IMR-90 (cell line): ENCODE measurements at regions not wholly inside any gene's neighbourhood (a gene's known extent, or its start where the extent isn't known, plus 50 kb on each side); places are given as distances from the start of the nearest gene placed in this dataset.

Experiments used
- ATAC-seq: fragments of 200-7000 bp; cut with Tn5 transposase; 2 replicates; pipeline ENCODE4 v1.9.1; 2020; ENCODE audit warnings: low read depth, mild to moderate bottlenecking, moderate library complexity
- BruUV-seq: library from RNA; stranded (reverse); fragments of 400-500 nt; replicated peaks from 2 replicates; lab custom pipeline; 2021; lab: Mats Ljungman, UMichigan
- CTCF ChIA-PET: fragments of 300-600 bp; formaldehyde crosslinking; extraction: SDS; loops from one replicate; lab custom pipeline; 2021; ENCODE audit warnings: antibody characterized with exemption; lab: Yijun Ruan, JAX
- POLR2A ChIA-PET: fragments of 300-600 bp; sonication (Branson Sonifier 250); formaldehyde crosslinking; loops from one replicate; lab custom pipeline; 2022; ENCODE audit warnings: antibody characterized with exemption; ENCODE audit not compliant: unreplicated experiment; lab: Charles Lee
- DNase-seq: peaks from one replicate; pipeline ENCODE4 v3.0.0; 2013
- H2AFZ ChIP-seq: replicated peaks from 2 replicates; pipeline ENCODE3; 2013; ENCODE audit warnings: low read length, mild to moderate bottlenecking; ENCODE audit not compliant: poor library complexity
- H2AK5ac ChIP-seq: 2 replicates; pipeline ENCODE4 v1.6.1; 2013; ENCODE audit warnings: low read depth, low read length, inconsistent platforms
- H2AK9ac ChIP-seq: replicated peaks from 2 replicates; pipeline ENCODE3; 2013; ENCODE audit warnings: mild to moderate bottlenecking, low read depth, low read length, moderate library complexity; ENCODE audit not compliant: poor library complexity
- H2BK120ac ChIP-seq: 2 replicates; pipeline ENCODE4 v1.6.1; 2013; ENCODE audit warnings: low read depth, low read length, inconsistent platforms
- H2BK15ac ChIP-seq: 3 replicates; pipeline ENCODE4 v1.6.1; 2013; ENCODE audit warnings: low read depth, low read length, inconsistent platforms
- H2BK20ac ChIP-seq: 2 replicates; pipeline ENCODE4 v1.6.1; 2013; ENCODE audit warnings: low read depth, mild to moderate bottlenecking, inconsistent platforms, low read length, moderate library complexity
- H2BK5ac ChIP-seq: 2 replicates; pipeline ENCODE4 v1.6.1; 2013; ENCODE audit warnings: mild to moderate bottlenecking, low read depth, low read length, inconsistent platforms; ENCODE audit not compliant: poor library complexity, severe bottlenecking
- H3K14ac ChIP-seq: replicated peaks from 2 replicates; pipeline ENCODE4 v1.6.1; 2013; ENCODE audit warnings: low read depth, low read length, inconsistent platforms
- H3K18ac ChIP-seq: 2 replicates; pipeline ENCODE4 v1.6.1; 2013; ENCODE audit warnings: low read depth, low read length, control low read depth
- H3K23ac ChIP-seq: 2 replicates; pipeline ENCODE4 v1.6.1; 2013; ENCODE audit warnings: low read depth, low read length, inconsistent platforms
- H3K27ac ChIP-seq: 2 replicates; pipeline ENCODE4 v1.5.1; 2013; ENCODE audit warnings: mild to moderate bottlenecking, control low read depth, low read length; ENCODE audit not compliant: insufficient read depth
- H3K27me3 ChIP-seq: 2 replicates; pipeline ENCODE4 v1.6.1; 2013; ENCODE audit warnings: low read length; ENCODE audit not compliant: control insufficient read depth, insufficient read depth
- H3K36me3 ChIP-seq: 2 replicates; pipeline ENCODE4 v1.6.1; 2013; ENCODE audit warnings: low read length, mixed read lengths; ENCODE audit not compliant: control insufficient read depth, insufficient read depth
- H3K4ac ChIP-seq: 2 replicates; pipeline ENCODE4 v1.6.1; 2013; ENCODE audit warnings: low read depth, low read length, inconsistent platforms
- H3K4me1 ChIP-seq: 2 replicates; pipeline ENCODE4 v1.6.1; 2013; ENCODE audit warnings: low read length, mixed read lengths; ENCODE audit not compliant: control insufficient read depth, insufficient read depth
- H3K4me2 ChIP-seq: 2 replicates; pipeline ENCODE4 v1.6.1; 2013; ENCODE audit warnings: low read depth, mild to moderate bottlenecking, control low read depth, low read length, moderate library complexity
- H3K4me3 ChIP-seq: 2 replicates; pipeline ENCODE4 v1.5.1; 2013; ENCODE audit warnings: low read depth, mild to moderate bottlenecking, control low read depth, low read length, moderate library complexity; ENCODE audit not compliant: insufficient read depth
- H3K56ac ChIP-seq: 2 replicates; pipeline ENCODE4 v1.6.1; 2013; ENCODE audit warnings: low read length, inconsistent platforms; ENCODE audit not compliant: insufficient read depth; ENCODE audit errors: extremely low read depth
- H3K79me1 ChIP-seq, 2 experiments: 2 replicates each; pipeline ENCODE4 v1.6.1; 2013; ENCODE audit warnings: low read length in 2 of 2, inconsistent platforms in 1 of 2, low read depth in 1 of 2
- H3K9ac ChIP-seq: 2 replicates; pipeline ENCODE4 v1.6.1; 2013; ENCODE audit warnings: low read depth, low read length, control low read depth
- H3K9me1 ChIP-seq: 2 replicates; pipeline ENCODE4 v1.6.1; 2013; ENCODE audit warnings: low read length, inconsistent platforms; ENCODE audit not compliant: insufficient read depth
- H3K9me3 ChIP-seq: 2 replicates; pipeline ENCODE4 v1.6.1; 2013; ENCODE audit warnings: low read length; ENCODE audit not compliant: control insufficient read depth, insufficient read depth
- H4K20me1 ChIP-seq: 2 replicates; pipeline ENCODE4 v1.6.1; 2013; ENCODE audit warnings: low read length, inconsistent platforms; ENCODE audit not compliant: insufficient read depth
- H4K5ac ChIP-seq: 2 replicates; pipeline ENCODE4 v1.6.1; 2013; ENCODE audit warnings: mild to moderate bottlenecking, low read depth, low read length, control low read depth
- H4K8ac ChIP-seq, 2 experiments: 2 replicates each; pipeline ENCODE4 v1.6.1; 2013; ENCODE audit warnings: low read depth in 2 of 2, low read length in 2 of 2, control low read depth in 1 of 2, inconsistent platforms in 1 of 2
- H4K91ac ChIP-seq: 2 replicates; pipeline ENCODE4 v1.6.1; 2013; ENCODE audit warnings: low read depth, low read length, inconsistent platforms; ENCODE audit not compliant: insufficient read depth
- CEBPB ChIP-seq: IDR thresholded peaks from 2 replicates; pipeline ENCODE4 v1.6.1; 2012; ENCODE audit warnings: low read depth, low read length, improper control_type of control experiment
- CHD1 ChIP-seq: IDR thresholded peaks from 2 replicates; pipeline ENCODE4 v1.6.1; 2012; ENCODE audit warnings: low read depth, low read length, improper control_type of control experiment
- CTCF ChIP-seq: conservative IDR thresholded peaks from 2 replicates; pipeline ENCODE4 v1.5.1; 2012; ENCODE audit warnings: mild to moderate bottlenecking, low read depth, low read length, improper control_type of control experiment
- ELK1 ChIP-seq: fragments of 150-350 bp; IDR thresholded peaks from 2 replicates; pipeline ENCODE4 v1.6.1; 2016; ENCODE audit warnings: low read depth, mild to moderate bottlenecking, low read length, moderate library complexity, borderline replicate concordance
- FOS ChIP-seq: fragments of 150-350 bp; IDR thresholded peaks from 2 replicates; pipeline ENCODE4 v1.6.1; 2016; ENCODE audit warnings: low read depth, low read length
- MAFK ChIP-seq: IDR thresholded peaks from 2 replicates; pipeline ENCODE4 v1.6.1; 2012; ENCODE audit warnings: low read depth, low read length, improper control_type of control experiment
- POLR2A ChIP-seq: IDR thresholded peaks from 2 replicates; pipeline ENCODE4 v1.6.1; 2012; ENCODE audit warnings: mild to moderate bottlenecking, low read depth, low read length
- RCOR1 ChIP-seq: IDR thresholded peaks from 2 replicates; pipeline ENCODE4 v1.6.1; 2012; ENCODE audit warnings: mild to moderate bottlenecking, low read length, improper control_type of control experiment; ENCODE audit not compliant: insufficient replicate concordance
- SMC3 ChIP-seq: fragments of 150-350 bp; IDR thresholded peaks from 2 replicates; pipeline ENCODE4 v1.6.1; 2016; ENCODE audit warnings: low read depth, mild to moderate bottlenecking, antibody characterized with exemption, low read length, moderate library complexity
- USF2 ChIP-seq: fragments of 150-350 bp; IDR thresholded peaks from 2 replicates; pipeline ENCODE4 v1.6.1; 2017; ENCODE audit warnings: mild to moderate bottlenecking, antibody characterized with exemption, low read length, low read depth
- WGBS, 2 experiments: methylation state at CpG; one replicate each; pipeline versions ENCODE4 v1.1.5 to v1.1.7; 2013; ENCODE audit warnings: missing lambda C conversion rate in 2 of 2; ENCODE audit not compliant: insufficient read length in 1 of 2; ENCODE audit errors: extremely low coverage in 2 of 2; 5-methylcytosine and 5-hydroxymethylcytosine counted together
- dilution Hi-C: fragments of 300-500 bp; cut with HindIII; formaldehyde crosslinking; loops from one replicate; pipeline ENCODE4 v1.14.3; 2018; ENCODE audit warnings: low sequenced_read_pairs; ENCODE audit not compliant: unreplicated experiment
- in situ Hi-C: fragments of 300-500 bp; cut with MboI; formaldehyde crosslinking; loops from 3 replicates; pipeline ENCODE4 v1.14.3; 2019; ENCODE audit warnings: low sequenced_read_pairs, inconsistent platforms, mixed read lengths
- intact Hi-C: fragments of 100-400 bp; cut with micrococcal nuclease; formaldehyde crosslinking; loops from 2 replicates; pipeline ENCODE4 v1.10.0; 2022

GRCh38 chr9:79396168-79396567 lies 175.6 kb upstream of the TLE4 start:
- no peak overlapping the region for H2BK15ac ChIP-seq
- H3K4me2 ChIP-seq: no peak overlapping the region
- TF ChIP-seq CTCF (no peak), USF2 (no peak), CEBPB (no peak), POLR2A (no peak), SMC3 (no peak), FOS (no peak), CHD1 (no peak), MAFK (no peak), ELK1 (no peak), RCOR1 (no peak)
- BruUV-seq: no TSS peak
- DNase-seq (no peak), ATAC-seq (no peak)
- no peak overlapping the region for H2AK5ac ChIP-seq
- no peak overlapping the region for H4K5ac ChIP-seq
- 20% methylated on average over 1 of the region's 4 CpGs; no CpG with 5 or more reads in 1 of the 2 experiments for WGBS, 2 experiments
- ChIA-PET POLR2A (no interaction called here), CTCF (no interaction called here)
- H3K36me3 ChIP-seq: no peaks in the 10 kb centered on the region
- no peak overlapping the region for H4K8ac ChIP-seq
- no peak overlapping the region for H2BK20ac ChIP-seq
- no peak overlapping the region for H3K4me3 ChIP-seq
- H3K4me1 ChIP-seq: no peaks in the 10 kb centered on the region
- no peaks in the 10 kb centered on the region; the same call in 1 of the 2 replicates for H3K27me3 ChIP-seq
- no peak overlapping the region for H2BK120ac ChIP-seq
- dilution Hi-C loops (no loop called here), in situ Hi-C loops (no loop called here), intact Hi-C loops (no loop called here)
- H2AFZ ChIP-seq: no peak overlapping the region
- no peak overlapping the region for H3K18ac ChIP-seq
- no peak overlapping the region for H3K56ac ChIP-seq
- H3K14ac ChIP-seq: no peak overlapping the region
- H2AK9ac ChIP-seq: no peak overlapping the region
- H3K9me3 ChIP-seq: no peaks in the 10 kb centered on the region
- no peak overlapping the region for H4K91ac ChIP-seq
- no peak overlapping the region for H3K4ac ChIP-seq
- H3K9ac ChIP-seq: no peak overlapping the region
- H3K79me1 ChIP-seq: no peaks in the 10 kb centered on the region
- no peak overlapping the region for H3K23ac ChIP-seq
- no peak overlapping the region for H2BK5ac ChIP-seq
- H4K20me1 ChIP-seq: no peaks in the 10 kb centered on the region
- H3K9me1 ChIP-seq: no peaks in the 10 kb centered on the region
- H3K27ac ChIP-seq: no peak overlapping the region
